H9 (cell line): ENCODE measurements at regions not wholly inside any gene's neighbourhood (a gene's known extent, or its start where the extent isn't known, plus 50 kb on each side); places are given as distances from the start of the nearest gene placed in this dataset.

Experiments
- DNase-seq: peaks from one replicate; pipeline ENCODE4 v3.0.0-alpha.2; 2017
- H2AFZ ChIP-seq: one replicate; pipeline ENCODE4 v1.6.1; 2013; ENCODE audit warnings: mild to moderate bottlenecking, low read length, control low read depth, moderate library complexity
- H2AK5ac ChIP-seq: 2 replicates; pipeline ENCODE4 v1.6.1; 2013; ENCODE audit warnings: low read length, control low read depth, mixed read lengths; ENCODE audit not compliant: insufficient read length
- H2BK120ac ChIP-seq: one replicate; pipeline ENCODE4 v1.6.1; 2013; ENCODE audit warnings: low read depth, mild to moderate bottlenecking, low read length, control low read depth, inconsistent platforms; ENCODE audit not compliant: poor library complexity, severe bottlenecking
- H2BK12ac ChIP-seq: 2 replicates; pipeline ENCODE4 v1.6.1; 2013; ENCODE audit warnings: low read length, control low read depth, mixed read lengths, low read depth; ENCODE audit not compliant: insufficient read length
- H2BK15ac ChIP-seq: 2 replicates; pipeline ENCODE4 v1.6.1; 2013; ENCODE audit warnings: low read depth, low read length, control low read depth
- H2BK20ac ChIP-seq: one replicate; pipeline ENCODE4 v1.6.1; 2013; ENCODE audit warnings: low read depth, mild to moderate bottlenecking, low read length, control low read depth, inconsistent platforms; ENCODE audit not compliant: poor library complexity, severe bottlenecking
- H2BK5ac ChIP-seq: 2 replicates; pipeline ENCODE4 v1.6.1; 2013; ENCODE audit warnings: low read length, control low read depth, mixed read lengths; ENCODE audit not compliant: insufficient read length
- H3K14ac ChIP-seq: 2 replicates; pipeline ENCODE4 v1.6.1; 2013; ENCODE audit warnings: low read length, control low read depth; ENCODE audit not compliant: insufficient read depth
- H3K18ac ChIP-seq: 2 replicates; pipeline ENCODE4 v1.6.1; 2013; ENCODE audit warnings: low read depth, mild to moderate bottlenecking, mixed read lengths, low read length, control low read depth; ENCODE audit not compliant: insufficient read length
- H3K23ac ChIP-seq: 2 replicates; pipeline ENCODE4 v1.6.1; 2013; ENCODE audit warnings: low read length, control low read depth, mixed read lengths, low read depth; ENCODE audit not compliant: insufficient read length
- H3K23me2 ChIP-seq: 2 replicates; pipeline ENCODE4 v1.6.1; 2013; ENCODE audit warnings: low read depth, mild to moderate bottlenecking, mixed read lengths, low read length, control low read depth; ENCODE audit not compliant: insufficient read length, poor library complexity, severe bottlenecking
- H3K27ac ChIP-seq: 2 replicates; pipeline ENCODE4 v1.5.1; 2013; ENCODE audit warnings: low read length, control low read depth, mixed read lengths, low read depth; ENCODE audit not compliant: insufficient read length
- H3K27me3 ChIP-seq: 2 replicates; pipeline ENCODE4 v1.6.1; 2013; ENCODE audit warnings: low read length, control low read depth, inconsistent platforms; ENCODE audit not compliant: insufficient read depth
- H3K4ac ChIP-seq: 2 replicates; pipeline ENCODE4 v1.6.1; 2013; ENCODE audit warnings: low read depth, mild to moderate bottlenecking, control low read depth, inconsistent platforms, low read length, moderate library complexity
- H3K4me1 ChIP-seq: 2 replicates; pipeline ENCODE4 v1.6.1; 2013; ENCODE audit warnings: low read length, control low read depth, inconsistent platforms; ENCODE audit not compliant: insufficient read depth
- H3K4me2 ChIP-seq: 2 replicates; pipeline ENCODE4 v1.6.1; 2013; ENCODE audit warnings: low read length, control low read depth, mixed read lengths; ENCODE audit not compliant: insufficient read length, insufficient read depth
- H3K56ac ChIP-seq: 2 replicates; pipeline ENCODE4 v1.6.1; 2013; ENCODE audit warnings: low read depth, mild to moderate bottlenecking, mixed read lengths, low read length, control low read depth; ENCODE audit not compliant: insufficient read length
- H3K79me1 ChIP-seq: 2 replicates; pipeline ENCODE4 v1.6.1; 2013; ENCODE audit warnings: low read depth, mild to moderate bottlenecking, moderate library complexity, low read length, control low read depth, inconsistent platforms; ENCODE audit not compliant: insufficient read depth, poor library complexity, severe bottlenecking
- H3K79me2 ChIP-seq: 2 replicates; pipeline ENCODE4 v1.6.1; 2013; ENCODE audit warnings: low read length, control low read depth, inconsistent platforms; ENCODE audit not compliant: insufficient read depth
- H3K9ac ChIP-seq: 2 replicates; pipeline ENCODE4 v1.6.1; 2013; ENCODE audit warnings: low read length, control low read depth, mixed read lengths; ENCODE audit not compliant: insufficient read length; ENCODE audit errors: extremely low read depth
- H3K9me3 ChIP-seq: one replicate; pipeline ENCODE4 v1.6.1; 2013; ENCODE audit warnings: low read depth, low read length, inconsistent platforms; ENCODE audit not compliant: control insufficient read depth
- H3T11ph ChIP-seq: one replicate; pipeline ENCODE4 v1.6.1; 2013; ENCODE audit warnings: mild to moderate bottlenecking, low read length, control low read depth, inconsistent platforms
- H4K20me1 ChIP-seq: one replicate; pipeline ENCODE4 v1.6.1; 2013; ENCODE audit not compliant: control insufficient read depth, insufficient read length, insufficient read depth
- H4K5ac ChIP-seq: 2 replicates; pipeline ENCODE4 v1.6.1; 2013; ENCODE audit warnings: low read depth, mild to moderate bottlenecking, mixed read lengths, low read length, control low read depth; ENCODE audit not compliant: insufficient read length
- H4K8ac ChIP-seq: replicated peaks from 2 replicates; pipeline ENCODE4 v1.6.1; 2013; ENCODE audit warnings: low read length, control low read depth, mixed read lengths, low read depth; ENCODE audit not compliant: insufficient read length
- H4K91ac ChIP-seq: 2 replicates; pipeline ENCODE4 v1.6.1; 2013; ENCODE audit warnings: low read depth, mild to moderate bottlenecking, moderate library complexity, mixed read lengths, low read length, control low read depth; ENCODE audit not compliant: insufficient read length
- H3K27ac Mint-ChIP-seq, 3 experiments: 2 replicates in 2 of 3; 3 replicates in 1 of 3; pipeline ENCODE4 v1.8.0; 2020 to 2021; ENCODE audit warnings: mixed read lengths in 3 of 3, mild to moderate bottlenecking in 1 of 3, moderate library complexity in 1 of 3
- H3K27me3 Mint-ChIP-seq: 2 replicates; pipeline ENCODE4 v1.8.0; 2021; ENCODE audit warnings: low read depth, mild to moderate bottlenecking, moderate library complexity, mixed read lengths
- H3K36me3 Mint-ChIP-seq, 3 experiments: 2 replicates in 2 of 3; 3 replicates in 1 of 3; pipeline ENCODE4 v1.8.0; 2020 to 2021; ENCODE audit warnings: low read depth in 3 of 3, mixed read lengths in 3 of 3; ENCODE audit not compliant: insufficient read depth in 1 of 3
- H3K4me1 Mint-ChIP-seq, 2 experiments: 2 replicates each; pipeline ENCODE4 v1.8.0; 2020; ENCODE audit warnings: mixed read lengths in 2 of 2
- H3K4me3 Mint-ChIP-seq, 2 experiments: 2 replicates in 1 of 2; 3 replicates in 1 of 2; pipeline ENCODE4 v1.8.0; 2020 to 2021; ENCODE audit warnings: mild to moderate bottlenecking in 2 of 2, mixed read lengths in 2 of 2, moderate library complexity in 1 of 2
- H3K9me3 Mint-ChIP-seq, 2 experiments: 2 replicates in 1 of 2; 3 replicates in 1 of 2; pipeline ENCODE4 v1.8.0; 2020; ENCODE audit warnings: mild to moderate bottlenecking in 2 of 2, mixed read lengths in 2 of 2, moderate library complexity in 1 of 2
- CTCF ChIP-seq: fragments of 200-600 bp; sonication (generic); conservative IDR thresholded peaks from 3 replicates; pipeline ENCODE4 v1.8.0; 2021; ENCODE audit warnings: antibody characterized with exemption, mild to moderate bottlenecking
- WGBS: extraction: QIAGEN DNeasy Blood & Tissue Kit; methylation state at CpG from one replicate; pipeline ENCODE4 v1.1.7; 2013; ENCODE audit warnings: missing lambda C conversion rate, low lambda C conversion rate, mixed read lengths; ENCODE audit not compliant: insufficient read length; ENCODE audit errors: extremely low coverage; 5-methylcytosine and 5-hydroxymethylcytosine counted together

- no peak overlapping the region for H3K4ac ChIP-seq
- no peak overlapping the region for H4K5ac ChIP-seq
- no peak overlapping the region for H3K27ac ChIP-seq
- peaks cover 2% of the 10 kb centered on the region; the same call in 1 of the 2 replicates for H3K4me1 ChIP-seq
- no peak overlapping the region for H3K9ac ChIP-seq
- no peak overlapping the region for H4K8ac ChIP-seq
- H2BK15ac ChIP-seq, result no peak overlapping the region
- no peak for TF ChIP-seq CTCF
- no peak overlapping the region for H2BK5ac ChIP-seq
- no peak overlapping the region for H2AK5ac ChIP-seq
- no peak overlapping the region for H2AFZ ChIP-seq
- no peaks in the 10 kb centered on the region for H3K79me1 ChIP-seq
- no peak overlapping the region for H2BK20ac ChIP-seq
- H3K23me2 ChIP-seq, result no peaks in the 10 kb centered on the region
- H3K36me3 Mint-ChIP-seq, result peaks cover 0 to 20% (median 0%) of the 10 kb centered on the region in 3 experiments; a peak in 3 of 7 replicates
- no CpG with 5 or more reads among the region's 8 CpGs for WGBS
- no peaks in the 10 kb centered on the region; the same call in 1 of the 2 replicates for H3K27me3 ChIP-seq
- H2BK120ac ChIP-seq, result no peak overlapping the region
- H3T11ph ChIP-seq, result no peak overlapping the region
- H3K27ac Mint-ChIP-seq, result no peak overlapping the region
- no peak overlapping the region for H3K18ac ChIP-seq
- no peaks in the 10 kb centered on the region for H3K79me2 ChIP-seq
- no peak overlapping the region for H3K23ac ChIP-seq
- DNase-seq, result no peak
- no peak overlapping the region; a peak in 1 of 5 replicates for H3K4me3 Mint-ChIP-seq
- H4K20me1 ChIP-seq, result no peaks in the 10 kb centered on the region
- no peaks in the 10 kb centered on the region for H3K9me3 ChIP-seq
- no peak overlapping the region for H2BK12ac ChIP-seq
- H3K14ac ChIP-seq, result no peak overlapping the region
- no peak overlapping the region for H3K56ac ChIP-seq
- H4K91ac ChIP-seq, result no peak overlapping the region
- H3K4me1 Mint-ChIP-seq, result peaks cover 60 to 67% of the 10 kb centered on the region in 2 experiments
- H3K27me3 Mint-ChIP-seq, result peaks cover 47% of the 10 kb centered on the region
- no peak overlapping the region for H3K4me2 ChIP-seq
- H3K9me3 Mint-ChIP-seq, result peaks cover 4 to 20% of the 10 kb centered on the region in 2 experiments; a peak in 4 of 5 replicates
These were observed 212.1 kb upstream of the TNRC6C start for GRCh38 chr17:77746393-77746792.
